ENCODE measurements at regions not wholly inside any gene's neighbourhood (a gene's known extent, or its start where the extent isn't known, plus 50 kb on each side); places are given as distances from the start of the nearest gene placed in this dataset.
A peak's percentile ranks its signal among the peaks of the same experiment; 100 is the strongest.
"Not testable (repeated sequence)": the region's sequence is repeated elsewhere in the genome, so short reads cannot be mapped to it uniquely, and the experiment has no call there.

DNA sequence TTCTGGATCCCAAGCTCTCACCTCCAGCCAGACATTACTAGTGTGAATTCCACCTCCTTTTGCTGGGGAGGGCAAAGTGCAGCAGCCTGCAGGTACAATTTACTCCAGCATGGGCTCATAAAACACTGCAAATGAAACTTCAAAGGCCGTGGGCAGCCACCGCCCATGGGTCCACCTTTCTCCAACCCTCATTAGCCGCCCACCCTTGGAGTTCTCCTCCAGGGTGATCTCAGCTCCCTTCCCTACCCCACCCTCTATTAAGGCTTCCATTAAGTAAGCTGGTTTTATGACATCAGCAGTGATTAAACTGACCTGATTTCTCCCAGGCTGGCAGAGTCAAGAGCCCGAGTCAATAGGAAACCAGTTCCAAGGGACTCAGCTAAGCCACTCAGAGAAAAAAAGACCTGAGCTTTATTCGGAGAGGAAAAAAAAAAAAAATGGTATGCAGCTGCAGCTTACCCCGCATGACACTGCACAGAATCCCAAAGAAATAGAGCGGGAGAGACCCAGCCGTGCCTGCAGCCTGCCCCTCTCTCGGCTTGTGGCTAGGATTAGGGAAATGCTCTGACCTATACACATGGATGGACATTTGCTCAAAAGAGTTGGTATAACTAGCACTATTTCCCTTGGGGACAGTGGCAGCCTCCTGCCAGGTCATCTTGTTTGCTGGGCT is 319.6 kb downstream of the PTTG2 start:
- DNase-seq, result no peak

DNA sequence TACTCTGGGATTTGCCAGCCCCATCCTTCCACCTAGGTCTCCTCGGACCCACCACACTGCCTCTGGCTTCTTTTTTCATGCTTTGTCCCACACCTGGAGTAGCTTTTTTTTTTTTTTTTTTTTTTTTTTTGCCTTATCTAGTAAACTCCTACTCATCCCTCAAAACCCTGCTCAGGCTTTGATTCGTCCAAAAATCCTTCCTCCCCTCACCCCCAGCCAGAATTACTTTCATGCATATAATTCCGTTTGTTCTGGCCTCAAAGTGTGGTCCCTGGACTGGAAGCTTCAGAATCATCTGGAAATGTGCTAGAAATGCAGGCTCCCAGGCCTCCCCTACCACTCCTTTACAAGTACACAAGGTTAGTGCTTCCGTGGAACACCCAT is 320.1 kb downstream of the PTTG2 start:
- DNase-seq, result no peak

DNA sequence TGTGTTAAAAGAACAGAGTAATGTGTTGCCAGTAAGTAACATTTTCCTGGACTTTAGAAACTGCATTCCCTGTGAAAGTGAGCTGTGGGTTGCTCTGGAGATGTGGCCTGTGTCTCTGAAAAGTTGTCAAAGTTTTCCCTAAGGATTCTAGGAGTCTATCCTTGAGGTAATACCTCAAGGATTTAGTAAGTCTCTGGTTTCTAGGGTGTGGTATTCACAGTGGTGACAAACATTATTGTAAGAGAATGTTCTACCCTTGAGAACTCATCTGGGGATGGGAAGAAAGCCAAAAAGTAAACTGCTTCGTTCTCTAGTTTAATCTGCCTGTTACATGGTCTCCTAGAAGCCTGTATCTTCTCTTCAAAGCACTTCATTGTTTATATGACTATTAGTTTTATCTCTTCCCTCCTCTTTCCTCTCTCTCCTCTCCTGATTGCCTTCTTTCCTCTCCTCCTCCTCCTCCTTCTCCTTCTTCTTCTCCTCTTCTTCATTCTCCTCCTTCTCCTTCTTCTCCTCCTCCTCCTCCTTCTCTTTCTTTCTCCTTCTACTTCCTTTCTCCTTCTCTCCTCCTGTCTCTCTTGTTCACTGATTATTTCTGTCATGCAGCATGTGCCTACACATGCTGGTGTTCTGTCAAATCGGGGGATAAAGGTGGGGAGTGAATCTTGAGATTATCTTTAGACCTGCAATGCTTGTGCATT is 321.3 kb downstream of the PTTG2 start:
- peak; percentile 69 for DNase-seq

DNA sequence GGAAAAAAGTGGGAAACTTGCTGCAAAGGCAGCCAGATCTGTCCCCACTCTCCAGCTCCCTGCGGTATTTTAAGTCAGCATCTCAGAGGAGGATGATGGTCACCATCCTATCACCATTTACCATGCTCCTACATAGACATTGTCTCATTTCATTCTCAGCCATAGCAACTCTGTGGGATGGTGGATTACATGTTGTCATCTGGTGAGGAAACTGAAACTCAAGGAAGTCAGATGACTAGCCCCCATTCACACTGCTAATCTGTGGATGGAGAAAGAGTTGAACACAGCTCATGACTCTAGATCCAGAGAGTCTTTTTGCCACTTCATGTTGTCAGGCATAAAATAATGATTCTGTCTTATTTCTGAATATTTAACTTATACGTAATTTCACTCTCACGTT is 323.5 kb downstream of the PTTG2 start:
- DNase-seq, result no peak

DNA sequence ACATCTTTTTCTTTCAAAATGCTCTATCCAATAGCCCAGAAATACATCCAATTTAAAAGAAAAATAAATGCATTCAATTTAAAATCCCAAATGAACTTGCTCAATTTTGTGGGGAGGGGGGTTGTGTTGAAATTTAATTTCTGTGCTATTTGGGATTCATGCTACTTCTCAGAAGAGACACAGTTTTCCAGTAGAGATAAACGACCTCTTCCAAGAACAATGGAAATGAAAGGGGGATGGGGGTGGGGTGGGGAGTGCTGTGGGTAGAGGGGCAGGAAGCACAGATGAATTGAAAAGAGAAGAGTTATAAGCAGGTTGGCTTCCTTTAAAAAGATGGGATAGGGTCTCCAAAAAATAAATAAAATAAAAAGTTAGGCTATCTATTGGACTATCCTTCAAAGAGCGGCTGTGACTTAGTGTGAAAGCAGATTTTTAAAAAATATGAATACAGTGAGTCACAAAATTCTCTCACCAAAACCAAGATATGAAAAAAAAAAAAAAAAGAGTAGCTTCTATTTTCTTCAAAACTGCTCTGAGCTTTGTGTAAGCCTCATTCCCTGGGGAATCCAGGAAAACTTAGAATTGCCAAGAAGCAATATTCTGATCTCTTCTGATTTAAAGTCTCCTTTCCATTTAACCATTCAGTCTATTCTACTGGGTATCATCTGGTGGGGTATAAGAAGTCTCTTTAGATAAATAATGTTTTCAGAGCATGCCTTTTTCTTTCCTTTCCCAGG is 324.3 kb downstream of the PTTG2 start:
- DNase-seq, result peak; percentile 71

DNA sequence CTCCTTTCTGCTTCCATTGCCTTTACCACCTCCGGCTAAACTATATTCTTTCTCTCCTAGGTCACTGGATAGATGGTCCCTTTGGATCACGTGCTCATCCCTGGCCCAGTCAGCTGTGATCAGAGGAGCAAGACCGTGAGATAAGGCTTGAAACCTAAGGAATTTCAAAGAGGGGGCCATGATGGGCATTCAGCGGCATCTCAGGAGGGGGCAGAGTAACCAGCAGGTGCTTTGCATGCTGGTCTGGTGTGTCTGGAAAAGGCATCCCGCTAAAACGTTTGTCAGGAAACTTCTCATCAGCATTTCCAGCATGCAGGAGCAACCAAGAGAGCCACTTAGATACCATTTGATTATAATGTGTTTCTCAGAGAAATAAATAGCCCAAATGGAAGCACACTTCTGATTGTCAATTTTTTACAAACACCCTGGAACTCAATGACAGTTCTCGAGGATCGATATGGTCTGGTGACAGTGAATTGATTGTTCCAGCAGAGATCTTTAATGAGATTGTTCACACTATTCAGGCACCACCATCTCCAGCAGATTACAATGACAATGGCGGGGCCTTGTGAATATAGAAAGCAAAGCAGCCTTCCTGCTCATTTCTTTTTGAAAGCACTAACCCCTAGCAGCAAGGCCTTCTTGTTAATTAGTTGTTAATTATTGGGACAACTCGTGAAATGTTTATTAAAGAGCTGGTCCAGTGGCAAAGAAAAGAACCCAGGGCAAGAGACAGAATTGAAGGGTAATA is 327.1 kb downstream of the PTTG2 start:
- no peak for DNase-seq

DNA sequence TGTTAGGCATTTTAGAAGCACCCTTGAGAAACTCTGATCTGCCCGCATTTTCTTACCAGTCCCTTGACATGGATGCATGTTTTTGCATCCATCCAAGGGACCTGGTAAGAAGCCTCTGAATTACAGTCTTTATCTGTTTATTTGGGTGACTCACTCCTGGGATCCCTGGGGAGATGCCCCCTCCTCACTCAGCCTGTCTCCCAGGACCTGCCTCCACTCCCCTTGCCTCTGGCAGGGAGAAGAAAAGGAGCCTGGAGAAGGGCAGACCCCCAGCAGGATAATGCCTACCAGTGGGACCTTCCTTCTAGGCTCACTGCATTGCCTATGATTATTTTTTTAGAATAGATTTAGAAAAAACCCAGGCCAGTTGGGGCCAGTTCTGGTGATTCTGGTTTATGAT is 329.4 kb downstream of the PTTG2 start:
- DNase-seq, result no peak

DNA sequence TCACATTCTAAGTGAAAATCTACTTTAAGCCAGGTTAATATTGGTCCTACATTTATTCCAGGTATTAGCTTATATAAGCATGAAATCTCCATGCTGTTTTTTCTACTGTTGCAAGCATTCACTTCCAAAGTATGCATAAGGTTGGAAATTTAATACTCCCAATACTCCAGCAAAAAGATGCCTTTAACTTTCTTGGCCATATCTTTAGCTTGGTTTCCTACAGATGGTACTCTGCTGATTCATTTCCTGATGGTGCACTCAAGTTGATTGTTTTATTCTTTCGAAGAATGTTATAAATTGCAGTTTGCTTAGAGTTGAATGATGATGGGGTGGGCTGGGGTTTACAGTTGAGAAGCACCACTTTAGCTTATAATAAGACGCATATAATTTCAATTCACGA is 330.2 kb downstream of the PTTG2 start:
- DNase-seq, result peak; percentile 54

DNA sequence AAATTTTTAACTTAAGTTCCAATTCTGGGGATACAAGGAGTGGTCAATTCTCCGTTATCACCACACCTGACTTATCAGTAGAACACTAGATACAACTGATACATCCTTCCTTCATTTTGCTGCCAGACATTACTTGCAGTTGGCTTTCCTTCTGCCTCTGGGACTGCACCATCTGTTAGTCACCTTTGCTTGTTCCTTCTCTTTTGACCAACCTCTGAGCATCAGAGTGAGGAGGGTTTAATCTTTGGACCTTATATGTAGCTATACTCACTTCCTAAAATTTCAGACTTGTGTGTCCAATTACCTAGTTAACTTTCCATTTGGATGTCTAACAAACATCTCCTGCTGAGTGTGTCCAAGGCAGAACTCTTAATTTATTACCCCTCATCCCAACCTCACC is 330.7 kb downstream of the PTTG2 start:
- no peak for DNase-seq

DNA sequence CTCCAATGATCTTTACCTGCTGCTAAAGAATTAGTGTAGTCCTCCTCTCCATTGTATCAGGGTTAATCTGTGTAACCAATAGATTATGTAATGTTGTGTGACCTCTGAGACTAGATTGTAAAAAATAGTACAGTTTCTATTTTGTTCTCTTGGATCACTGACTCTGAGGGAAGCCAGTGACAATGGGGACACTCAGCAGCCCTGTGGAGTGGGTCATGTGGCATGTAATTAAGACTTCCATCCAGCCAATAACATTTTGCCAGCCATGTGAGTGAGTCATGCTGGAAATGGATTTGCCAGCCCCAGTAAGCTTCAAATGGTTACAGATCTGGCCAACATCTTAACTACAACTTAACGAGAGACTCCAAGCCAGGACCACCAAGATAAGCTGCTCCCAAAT is 332.3 kb downstream of the PTTG2 start:
- DNase-seq, result no peak

DNA sequence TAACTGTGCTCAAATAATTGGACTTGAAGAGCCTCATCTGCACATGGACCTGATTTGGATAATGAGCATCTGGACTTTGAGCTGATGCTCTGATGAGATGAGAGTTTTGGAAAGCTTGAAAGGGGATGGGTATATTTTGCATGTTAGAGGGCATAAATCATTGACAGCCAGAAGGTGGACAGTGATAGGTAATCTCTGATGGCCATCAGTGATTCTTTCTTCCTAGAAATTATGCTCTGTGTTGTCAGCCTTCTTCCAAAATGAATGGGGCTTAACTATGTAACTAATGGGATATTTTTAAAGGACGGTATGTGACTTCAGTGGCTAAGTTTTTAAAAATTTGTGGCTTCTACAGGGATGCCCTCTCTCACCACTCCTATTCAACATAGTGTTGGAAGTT is 334.0 kb downstream of the PTTG2 start:
- DNase-seq, result no peak

DNA sequence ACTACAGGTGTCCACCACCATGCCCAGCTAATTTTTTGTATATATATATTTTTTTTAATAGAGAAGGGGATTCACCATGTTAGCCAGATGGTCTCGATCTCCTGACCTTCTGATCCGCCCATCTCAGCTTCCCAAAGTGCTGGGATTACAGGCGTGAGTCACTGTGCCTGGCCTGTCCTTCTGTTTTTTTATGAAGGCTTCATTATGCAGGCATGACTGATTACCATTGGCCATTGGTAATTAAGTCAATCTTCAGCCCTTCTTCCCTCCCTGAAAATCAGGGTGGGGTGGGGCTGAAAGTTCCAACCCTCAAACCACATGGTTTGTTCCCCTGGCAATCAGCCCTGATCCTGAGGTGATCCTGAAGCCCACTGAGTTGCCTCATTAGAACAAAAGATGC is 336.9 kb downstream of the PTTG2 start:
- no peak for DNase-seq

DNA sequence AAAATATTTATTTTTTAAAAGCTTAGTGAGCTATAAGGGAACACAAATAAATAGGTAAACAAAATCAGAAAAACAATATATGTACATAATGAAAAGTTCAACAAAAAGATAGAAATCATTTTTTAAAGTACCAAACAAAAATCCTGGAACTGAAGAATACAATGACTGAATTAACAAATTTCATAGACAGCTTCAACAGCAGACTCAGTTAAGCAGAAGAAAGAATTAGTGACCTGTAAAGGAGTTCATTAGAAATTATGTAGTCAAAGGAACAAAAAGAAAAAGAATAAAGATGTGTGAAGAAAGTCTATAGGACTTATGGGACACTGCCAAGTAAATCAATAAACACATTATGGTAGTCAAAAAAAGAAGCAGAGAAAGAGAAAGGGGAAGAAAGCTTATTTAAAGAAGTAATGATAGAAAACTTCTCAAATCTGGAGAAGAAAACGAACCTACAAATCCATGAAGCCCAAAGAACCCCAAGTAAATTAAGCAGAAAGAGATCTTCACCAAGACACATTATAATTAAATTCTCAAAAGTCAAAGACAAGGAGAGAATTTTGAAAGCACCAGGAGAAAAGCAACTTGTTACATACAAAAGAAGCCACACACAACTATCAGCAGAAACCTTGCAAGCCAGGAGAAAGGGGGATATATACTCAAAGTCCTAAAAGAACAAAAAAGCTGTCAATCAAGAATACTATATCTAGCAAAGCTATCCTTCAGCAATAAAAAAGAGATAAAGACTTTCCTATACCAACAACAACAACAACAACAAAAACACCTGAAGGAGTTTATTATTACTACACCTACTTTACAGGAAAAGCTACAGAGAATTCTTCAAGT is 338.9 kb downstream of the PTTG2 start:
- DNase-seq, result no peak

DNA sequence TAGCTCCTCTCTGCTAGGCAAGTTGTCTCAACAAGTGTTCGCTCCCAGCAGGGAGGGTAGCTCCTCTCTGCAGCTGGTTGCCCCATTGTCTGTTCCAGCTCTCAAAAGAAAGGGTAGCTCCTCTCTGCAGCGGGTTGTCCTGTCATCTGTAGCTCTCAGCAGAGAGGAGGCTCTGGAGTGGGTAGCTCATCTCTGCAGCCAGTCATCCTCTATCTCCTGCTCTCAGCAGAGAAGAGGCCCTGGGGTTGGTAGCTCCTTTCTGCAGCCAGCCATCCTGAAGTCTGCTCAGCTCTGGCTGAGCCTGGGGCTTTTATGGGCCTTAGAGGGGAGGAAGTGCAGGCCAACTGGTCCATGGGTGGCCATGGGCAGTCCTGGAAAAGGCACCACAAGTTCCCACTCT is 342.7 kb downstream of the PTTG2 start:
- no peak for DNase-seq

DNA sequence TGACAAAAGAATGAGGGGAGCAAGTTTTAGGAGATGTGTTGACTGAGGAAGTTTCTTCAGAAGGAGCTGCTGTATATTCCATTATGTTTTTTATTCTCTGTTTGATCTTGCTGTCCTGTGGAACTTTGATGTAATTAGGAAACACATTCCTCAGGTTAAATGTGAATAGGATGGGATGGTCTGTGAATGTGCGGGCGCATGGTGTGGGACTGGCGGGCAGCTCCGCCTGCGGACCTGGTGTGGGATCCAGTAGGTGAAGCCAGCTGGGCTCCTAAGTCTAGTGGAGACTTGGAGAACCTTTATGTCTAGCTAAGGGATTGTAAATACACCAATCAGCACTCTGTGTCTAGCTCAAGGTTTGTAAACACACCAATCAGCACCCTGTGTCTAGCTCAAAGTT is 344.3 kb downstream of the PTTG2 start:
- DNase-seq, result not testable (repeated sequence)

DNA sequence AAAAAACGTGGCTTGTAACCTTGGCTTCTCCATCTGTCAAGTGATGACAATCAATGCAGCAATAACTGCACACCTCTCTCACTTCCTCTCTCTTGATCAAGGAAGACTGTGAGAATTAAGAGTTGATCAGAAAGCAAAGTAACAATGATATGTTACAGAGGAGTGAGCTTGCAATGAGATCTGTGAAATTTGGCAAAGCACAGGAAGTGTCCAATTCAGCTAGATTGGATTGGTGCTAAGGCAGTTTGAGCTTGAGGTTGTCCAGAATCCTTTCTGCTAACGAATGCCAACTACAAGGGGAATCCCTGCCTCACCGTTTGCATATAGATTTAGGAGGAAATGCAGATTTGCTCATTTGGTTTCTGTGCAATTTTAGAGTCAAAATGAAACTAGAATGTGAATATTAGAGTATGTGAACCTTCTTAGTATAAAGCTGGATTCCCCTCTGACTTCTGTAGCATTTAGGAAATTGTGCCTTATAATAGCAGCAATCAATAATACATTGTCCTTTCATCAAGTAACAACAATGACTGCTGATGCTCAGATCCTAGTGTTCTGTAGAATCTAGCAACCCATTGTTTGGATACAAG is 346.4 kb downstream of the PTTG2 start:
- no peak for DNase-seq

DNA sequence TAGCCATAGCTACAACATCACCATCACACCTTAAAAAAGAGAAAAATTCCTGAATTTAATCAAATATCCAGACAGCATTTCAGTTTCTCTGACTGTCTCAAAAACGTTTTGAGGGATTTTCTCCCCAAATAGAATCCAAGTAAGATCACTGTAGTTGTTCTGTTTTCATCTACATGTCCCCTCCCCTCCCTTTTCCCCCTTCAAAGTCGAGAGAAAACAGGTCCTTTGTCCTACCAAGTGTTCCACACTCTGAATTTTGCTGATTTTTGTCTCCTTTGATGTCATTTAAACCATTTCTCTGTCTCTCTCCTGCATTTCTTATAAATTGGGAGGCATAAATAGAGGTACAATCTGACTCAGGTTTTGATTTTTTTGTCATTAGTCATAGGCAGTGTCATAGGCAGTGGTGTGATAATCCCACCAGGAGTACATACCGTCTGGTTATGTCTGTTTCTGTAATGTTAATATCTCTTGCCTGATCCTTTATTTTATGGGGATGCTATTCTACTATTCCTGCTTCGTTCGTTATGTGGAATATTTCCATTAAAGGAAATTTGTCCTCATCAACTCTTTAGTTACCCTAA is 348.6 kb downstream of the PTTG2 start:
- peak; percentile 49 for DNase-seq

DNA sequence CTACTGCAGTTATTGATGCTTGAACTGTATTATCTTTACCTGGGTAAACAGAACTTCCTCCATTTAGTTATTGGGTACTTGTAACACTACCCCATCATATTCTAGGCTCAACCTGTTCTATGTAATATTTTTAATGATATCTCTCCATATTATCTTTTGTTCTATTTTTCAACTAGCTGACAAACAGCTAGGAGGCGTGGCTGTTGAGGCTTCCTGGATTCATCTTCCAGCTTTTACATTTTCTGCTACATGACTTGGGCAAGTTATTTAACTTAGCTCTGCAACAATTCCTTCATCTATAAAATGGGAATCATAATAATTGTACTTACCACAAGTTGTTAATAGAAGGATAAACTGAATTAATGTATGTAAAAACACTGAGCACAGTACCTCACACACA is 349.3 kb downstream of the PTTG2 start:
- no peak for DNase-seq

DNA sequence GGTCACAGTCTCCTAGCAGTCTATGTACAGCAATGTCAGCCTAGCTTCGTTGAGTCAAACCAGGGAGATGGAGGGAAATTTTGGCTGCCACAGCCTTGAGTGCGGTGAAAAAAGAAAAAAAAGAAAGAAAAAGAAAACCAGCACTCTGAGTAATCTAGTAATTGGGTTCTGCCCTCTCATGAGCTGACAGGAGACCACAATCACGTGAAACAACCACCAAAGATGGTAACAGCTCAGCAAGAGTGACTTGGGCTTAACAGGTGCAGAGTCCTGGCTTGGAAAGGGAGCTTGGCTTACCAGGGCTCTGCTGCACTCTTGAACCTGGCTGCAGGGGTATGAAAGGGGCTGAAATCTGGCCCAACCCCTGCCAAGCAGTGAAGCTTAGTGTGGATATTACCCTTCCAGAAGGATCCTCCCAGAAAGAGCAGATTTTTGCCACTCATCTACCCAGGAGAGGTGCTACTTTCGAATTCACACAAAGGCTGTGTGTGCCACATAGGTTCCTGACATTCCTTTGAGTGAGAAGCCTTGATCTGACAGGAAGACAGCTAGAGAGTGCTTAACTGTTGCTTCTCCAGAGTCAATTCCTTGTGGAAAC is 350.3 kb downstream of the PTTG2 start:
- no peak for DNase-seq

DNA sequence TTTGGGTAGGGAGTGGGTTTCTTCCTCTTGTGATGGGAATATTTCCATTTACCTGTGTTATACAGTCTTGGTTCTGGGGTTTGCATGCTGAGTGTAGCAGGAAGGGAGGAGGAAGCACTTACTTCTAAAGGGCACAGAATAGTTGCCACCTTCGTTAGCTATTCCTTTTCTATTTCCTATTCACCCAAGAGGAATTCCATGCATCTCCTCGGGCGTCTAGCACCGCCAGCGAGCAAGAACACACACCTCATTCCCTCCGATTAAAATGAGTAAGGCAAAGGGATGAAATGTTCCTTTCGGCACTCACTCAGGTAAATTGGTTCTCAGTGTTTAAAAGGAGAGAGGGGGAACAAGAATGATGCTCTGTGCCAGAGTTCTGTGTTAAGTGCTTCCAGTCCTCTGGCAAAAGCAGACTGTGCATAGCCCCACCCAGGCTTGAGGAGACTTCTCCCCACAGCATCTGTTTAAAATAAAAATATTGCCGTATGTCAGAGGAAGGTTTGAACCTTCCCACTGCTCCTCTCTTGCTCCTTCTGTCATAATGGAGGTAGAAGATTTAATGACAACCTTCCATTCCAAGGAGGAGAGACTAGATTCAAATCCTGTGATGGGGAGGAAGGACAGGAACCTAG is 351.4 kb downstream of the PTTG2 start:
- no peak for DNase-seq

DNA sequence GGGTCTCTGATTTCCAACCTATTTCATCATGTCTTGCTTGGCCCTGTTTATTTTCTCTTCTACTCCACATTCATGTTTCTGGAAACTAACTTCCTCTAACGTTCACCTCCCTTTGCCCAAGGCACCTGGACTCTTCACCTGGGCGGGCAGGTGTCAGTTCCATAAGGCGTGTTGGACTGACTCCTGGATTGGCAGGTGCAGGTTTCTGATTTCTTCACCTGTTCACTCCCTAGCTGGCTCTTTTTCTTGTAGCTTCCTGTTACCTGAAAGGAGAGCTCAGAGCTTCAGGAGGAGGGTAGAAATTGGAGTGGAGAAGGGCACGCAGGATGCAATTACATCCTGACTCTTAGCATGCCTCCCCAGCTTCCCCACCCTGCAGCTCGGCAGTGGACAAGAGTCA is 350.8 kb upstream of the KLF3 start:
- DNase-seq, result no peak
